ENCODE measurements at regions not wholly inside any gene's neighbourhood (a gene's known extent, or its start where the extent isn't known, plus 50 kb on each side); places are given as distances from the start of the nearest gene placed in this dataset.
"Not testable (repeated sequence)": the region's sequence is repeated elsewhere in the genome, so short reads cannot be mapped to it uniquely, and the experiment has no call there.

DNA sequence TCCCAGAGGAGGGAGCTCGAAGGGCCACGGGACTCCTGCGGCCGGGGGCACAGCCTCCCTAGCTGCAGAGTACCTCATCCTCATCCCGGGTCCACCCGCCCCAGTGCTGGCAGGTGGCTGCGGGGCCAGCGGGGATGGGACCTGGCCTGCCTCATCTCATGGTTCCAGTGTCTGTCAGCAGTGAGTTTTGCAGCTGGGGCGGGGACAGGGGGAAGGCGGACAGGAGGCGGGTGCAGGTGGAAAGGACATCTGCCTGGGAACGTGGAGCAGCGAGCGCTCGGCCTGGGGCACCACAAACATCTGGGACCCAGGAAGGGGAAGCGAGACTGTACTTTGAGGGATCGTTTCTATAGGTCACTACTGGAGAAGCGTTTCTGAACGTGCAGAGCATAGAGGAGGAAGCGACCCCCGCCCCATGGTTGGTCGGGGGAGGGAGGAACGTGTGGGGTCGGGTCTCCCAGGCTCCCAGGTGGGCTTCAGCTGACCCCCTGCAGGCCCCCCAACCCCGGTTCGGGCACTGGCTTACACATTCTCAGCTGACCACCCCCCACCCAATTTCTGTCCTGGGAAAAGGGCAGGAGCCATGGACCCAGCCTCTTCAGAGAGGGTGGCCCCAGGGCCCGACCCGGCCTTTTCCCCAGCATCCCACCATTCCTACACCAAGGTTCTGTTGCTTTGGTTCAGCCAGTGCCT lies 56.5 kb upstream of the NOTCH1 start:
- Histone ChIP-seq H3K4me1 (ENCODE audit: insufficient read depth, low read length) (peaks cover 34% of the 10 kb centered on the region), H2AFZ (ENCODE audit: low read depth, low read length) (no peak overlapping the region), H3K9me3 (ENCODE audit: low read length) (no peaks in the 10 kb centered on the region), H3K27me3 (ENCODE audit: insufficient read depth, low read length) (no peaks in the 10 kb centered on the region), H3K36me3 (ENCODE audit: insufficient read depth, low read length) (no peaks in the 10 kb centered on the region), H3K4me3 (ENCODE audit: low read length) (no peak overlapping the region)

DNA sequence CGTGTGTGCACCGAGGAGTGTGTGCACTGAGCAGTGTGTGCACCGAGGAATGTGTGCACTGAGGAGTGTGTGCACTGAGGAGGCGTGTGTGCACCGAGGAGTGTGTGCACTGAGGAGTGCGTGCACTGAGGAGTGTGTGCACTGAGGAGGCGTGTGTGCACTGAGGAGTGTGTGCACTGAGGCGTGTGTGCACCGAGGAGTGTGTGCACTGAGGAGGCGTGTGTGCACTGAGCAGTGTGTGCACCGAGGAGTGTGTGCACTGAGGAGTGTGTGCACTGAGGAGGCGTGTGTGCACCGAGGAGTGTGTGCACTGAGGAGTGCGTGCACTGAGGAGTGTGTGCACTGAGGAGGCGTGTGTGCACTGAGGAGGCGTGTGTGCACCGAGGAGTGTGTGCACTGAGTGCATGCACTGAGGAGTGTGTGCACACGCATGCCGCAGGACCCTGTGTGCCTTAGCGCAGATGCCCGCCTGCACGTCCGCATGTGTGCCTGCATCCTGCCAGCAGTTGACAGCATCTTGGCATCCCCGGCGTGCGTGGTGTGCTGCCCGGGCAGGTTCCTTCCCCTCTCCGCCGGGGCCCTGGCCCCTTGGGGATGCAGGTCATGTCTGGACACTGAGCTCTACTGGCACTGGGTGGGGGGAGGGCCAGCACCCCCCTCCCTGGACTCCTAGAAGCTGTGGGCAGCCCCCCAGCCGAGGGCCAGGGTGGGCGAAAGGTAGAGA lies 55.6 kb upstream of the NOTCH1 start:
- H3K4me1 ChIP-seq (ENCODE audit: insufficient read depth, low read length), result peaks cover 40% of the 10 kb centered on the region
- not testable (repeated sequence) for H3K9me3 ChIP-seq (ENCODE audit: low read length); H3K27me3 ChIP-seq (ENCODE audit: insufficient read depth, low read length); H2AFZ ChIP-seq (ENCODE audit: low read depth, low read length); H3K36me3 ChIP-seq (ENCODE audit: insufficient read depth, low read length); H3K4me3 ChIP-seq (ENCODE audit: low read length)

DNA sequence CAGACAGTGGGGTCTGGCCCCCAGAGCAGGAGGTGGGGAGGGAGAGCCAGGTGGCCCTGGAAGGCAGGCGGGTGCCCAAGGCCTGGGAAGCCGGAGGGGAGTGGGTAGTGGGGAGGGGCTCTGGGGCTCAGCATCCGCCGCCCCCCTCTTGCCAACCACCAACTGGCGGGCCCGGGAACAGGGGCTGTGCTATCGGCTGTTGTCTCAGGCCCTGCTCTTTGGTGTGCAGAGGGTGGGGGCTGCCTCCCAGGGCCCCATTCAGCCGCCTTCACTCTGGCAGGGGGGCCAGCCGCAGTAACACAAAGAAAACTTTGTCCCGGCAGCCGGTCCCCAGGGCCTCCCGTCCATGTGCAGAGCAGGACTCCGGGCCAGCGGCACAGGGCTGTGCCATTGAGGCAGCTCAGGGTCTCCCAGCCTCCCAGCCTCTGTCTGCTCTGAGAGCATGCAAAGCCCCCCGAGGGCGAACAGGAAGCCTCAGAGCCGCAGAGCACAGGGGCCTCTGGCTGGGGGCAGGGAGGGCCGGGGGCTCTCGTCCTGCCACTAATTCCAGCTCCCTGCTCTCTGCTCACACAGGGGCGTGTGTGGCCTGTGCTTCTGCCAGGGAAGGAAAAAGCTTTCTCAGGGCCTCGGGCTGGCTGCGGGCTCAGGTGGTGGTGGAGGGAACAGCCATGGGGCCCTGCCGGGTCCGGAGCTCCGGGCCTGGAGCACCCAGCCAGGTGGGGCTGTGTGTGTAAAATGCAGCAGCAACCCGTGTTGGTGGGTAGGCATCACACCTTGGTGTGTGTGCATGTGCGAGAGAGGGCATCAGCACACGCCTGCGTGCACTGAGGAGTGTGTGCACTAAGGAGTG lies 54.2 kb upstream of the NOTCH1 start:
- Histone ChIP-seq H3K4me1 (ENCODE audit: insufficient read depth, low read length) (peaks cover 51% of the 10 kb centered on the region), H3K4me3 (ENCODE audit: low read length) (no peak overlapping the region), H3K36me3 (ENCODE audit: insufficient read depth, low read length) (no peaks in the 10 kb centered on the region), H3K9me3 (ENCODE audit: low read length) (no peaks in the 10 kb centered on the region), H2AFZ (ENCODE audit: low read depth, low read length) (no peak overlapping the region), H3K27me3 (ENCODE audit: insufficient read depth, low read length) (no peaks in the 10 kb centered on the region)

DNA sequence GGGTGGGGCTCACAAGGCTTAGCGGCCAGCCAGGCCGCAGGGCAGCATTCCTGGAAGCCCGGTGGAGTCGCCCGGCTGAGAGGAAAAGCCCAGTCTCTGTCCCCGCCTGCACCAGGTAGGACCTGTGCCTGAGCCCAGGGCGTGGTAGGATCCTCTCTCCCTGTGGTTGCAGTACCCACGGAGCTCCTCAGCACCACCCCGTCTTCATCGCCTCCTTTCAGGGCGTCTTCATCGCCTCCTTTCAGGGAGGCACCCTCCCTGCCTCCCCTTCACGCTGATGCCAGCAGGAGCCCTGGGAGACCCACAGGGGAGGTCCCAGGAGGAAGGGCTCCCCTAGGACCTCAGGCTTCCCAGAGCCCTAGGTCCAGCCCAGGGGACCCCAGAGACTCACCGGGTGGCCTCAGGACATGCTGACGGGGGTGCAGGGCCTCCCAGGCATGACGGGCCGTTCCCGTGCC lies 53.3 kb upstream of the NOTCH1 start:
- Histone ChIP-seq H3K4me1 (ENCODE audit: insufficient read depth, low read length) (peaks cover 51% of the 10 kb centered on the region), H3K9me3 (ENCODE audit: low read length) (peaks cover 2% of the 10 kb centered on the region), H3K36me3 (ENCODE audit: insufficient read depth, low read length) (no peaks in the 10 kb centered on the region), H2AFZ (ENCODE audit: low read depth, low read length) (no peak overlapping the region), H3K27me3 (ENCODE audit: insufficient read depth, low read length) (no peaks in the 10 kb centered on the region), H3K4me3 (ENCODE audit: low read length) (no peak overlapping the region)

DNA sequence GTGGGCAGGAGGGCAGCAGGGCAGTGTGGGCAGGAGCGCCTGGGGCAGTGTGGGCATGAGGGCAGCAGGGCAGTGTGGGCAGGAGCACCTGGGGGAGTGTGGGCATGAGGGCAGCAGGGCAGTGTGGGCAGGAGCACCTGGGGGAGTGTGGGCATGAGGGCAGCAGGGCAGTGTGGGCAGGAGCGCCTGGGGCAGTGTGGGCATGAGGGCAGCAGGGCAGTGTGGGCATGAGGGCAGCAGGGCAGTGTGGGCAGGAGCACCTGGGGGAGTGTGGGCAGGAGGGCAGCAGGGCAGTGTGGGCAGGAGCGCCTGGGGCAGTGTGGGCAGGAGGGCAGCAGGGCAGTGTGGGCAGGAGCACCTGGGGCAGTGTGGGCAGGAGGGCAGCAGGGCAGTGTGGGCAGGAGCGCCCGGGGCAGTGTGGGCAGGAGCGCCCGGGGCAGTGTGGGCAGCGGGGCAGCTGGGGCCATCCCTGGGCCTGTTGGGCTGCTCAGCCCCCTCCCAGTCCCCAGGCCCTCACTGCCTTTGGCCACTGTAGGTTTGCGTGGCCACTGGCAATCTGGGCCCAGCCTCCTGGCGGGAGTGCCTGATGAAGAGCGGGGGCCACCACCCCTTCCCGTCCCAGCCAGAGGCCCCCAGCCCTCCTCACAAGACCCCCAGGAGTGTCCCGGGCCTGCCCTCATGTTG lies 52.7 kb upstream of the NOTCH1 start:
- not testable (repeated sequence) for H3K27me3 ChIP-seq (ENCODE audit: insufficient read depth, low read length); H3K9me3 ChIP-seq (ENCODE audit: low read length); H2AFZ ChIP-seq (ENCODE audit: low read depth, low read length); H3K36me3 ChIP-seq (ENCODE audit: insufficient read depth, low read length); H3K4me3 ChIP-seq (ENCODE audit: low read length)
- H3K4me1 ChIP-seq (ENCODE audit: insufficient read depth, low read length), result peaks cover 51% of the 10 kb centered on the region

DNA sequence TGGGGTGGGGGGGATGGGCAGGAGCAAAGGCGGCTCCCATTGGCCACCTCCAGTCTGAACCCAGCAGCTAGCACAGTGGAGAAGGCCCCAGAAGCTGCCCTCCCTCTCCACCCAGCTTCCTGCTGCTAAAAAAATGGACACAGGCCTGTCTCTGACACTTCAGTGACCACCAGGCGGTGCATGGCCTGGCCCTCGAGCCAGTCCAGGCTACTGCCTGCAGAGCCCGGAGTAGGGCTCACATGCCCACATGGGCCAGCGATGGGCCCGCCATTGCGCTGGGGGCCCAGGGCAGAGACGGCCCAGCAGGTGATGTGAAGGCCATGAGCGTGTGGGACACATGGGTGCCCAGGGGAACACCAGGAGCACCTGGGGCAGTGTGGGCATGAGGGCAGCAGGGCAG lies 52.1 kb upstream of the NOTCH1 start:
- Histone ChIP-seq H3K27me3 (ENCODE audit: insufficient read depth, low read length) (no peaks in the 10 kb centered on the region), H3K4me3 (ENCODE audit: low read length) (no peak overlapping the region), H3K4me1 (ENCODE audit: insufficient read depth, low read length) (peaks cover 50% of the 10 kb centered on the region), H3K9me3 (ENCODE audit: low read length) (peaks cover 2% of the 10 kb centered on the region), H3K36me3 (ENCODE audit: insufficient read depth, low read length) (no peaks in the 10 kb centered on the region), H2AFZ (ENCODE audit: low read depth, low read length) (no peak overlapping the region)

DNA sequence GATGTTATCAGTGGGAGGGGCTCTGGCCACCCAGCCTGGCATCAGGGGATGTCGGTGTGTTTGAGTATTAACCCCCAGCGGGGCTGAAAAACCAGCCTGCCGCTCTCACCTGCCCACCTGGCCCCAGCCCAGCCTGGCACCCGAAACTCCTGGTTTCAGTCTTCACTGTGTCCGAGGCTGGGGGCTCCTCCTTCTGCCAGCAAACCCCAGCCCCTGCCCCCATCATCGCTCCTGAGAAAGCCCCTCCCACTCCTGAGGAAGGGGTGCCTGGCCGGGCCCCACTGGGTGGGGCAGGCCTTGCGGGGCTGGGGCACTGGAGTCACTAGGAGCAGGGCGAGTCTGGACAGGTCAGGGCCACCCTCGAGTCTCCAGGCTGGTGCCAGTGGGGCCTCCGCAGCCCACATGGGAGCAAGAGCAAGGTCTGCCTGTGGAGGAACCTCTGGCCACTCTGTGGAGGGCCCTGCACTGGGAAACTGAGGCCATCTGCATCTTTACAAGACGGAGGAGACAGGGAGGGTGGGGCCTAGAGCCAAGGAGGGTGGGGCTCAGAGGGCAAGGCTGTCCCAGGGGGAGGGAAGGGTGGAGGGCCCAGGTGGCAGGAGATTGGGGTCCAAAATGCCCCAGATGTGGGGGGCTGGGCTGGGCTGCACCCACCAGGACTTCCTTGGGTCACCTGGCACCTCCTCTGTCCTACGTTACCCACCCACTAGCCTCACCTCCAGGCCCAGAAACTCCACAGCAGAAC lies 51.5 kb upstream of the NOTCH1 start:
- Histone ChIP-seq H3K9me3 (ENCODE audit: low read length) (peaks cover 5% of the 10 kb centered on the region), H3K4me3 (ENCODE audit: low read length) (no peak overlapping the region), H2AFZ (ENCODE audit: low read depth, low read length) (no peak overlapping the region), H3K27me3 (ENCODE audit: insufficient read depth, low read length) (no peaks in the 10 kb centered on the region), H3K4me1 (ENCODE audit: insufficient read depth, low read length) (peaks cover 44% of the 10 kb centered on the region), H3K36me3 (ENCODE audit: insufficient read depth, low read length) (no peaks in the 10 kb centered on the region)

DNA sequence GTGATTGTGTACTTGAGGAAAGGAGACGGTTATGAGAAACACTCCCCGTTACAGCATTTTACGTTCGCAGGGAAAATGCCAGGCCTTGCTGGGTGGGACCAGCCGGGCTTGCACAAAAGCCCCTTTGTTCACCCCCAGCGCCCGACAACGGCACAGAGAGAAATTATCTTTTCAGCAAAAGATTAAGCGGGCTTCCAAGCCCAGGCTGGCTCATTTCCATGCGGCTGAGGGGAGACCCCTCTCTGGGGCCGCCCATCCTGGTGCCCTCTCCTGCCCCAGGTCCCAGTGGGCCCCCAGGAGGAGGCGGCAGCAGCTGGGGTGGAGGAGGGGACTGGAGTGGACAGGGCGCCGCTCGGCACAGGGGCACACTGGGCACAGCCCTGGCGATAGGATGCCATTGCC lies 50.8 kb upstream of the NOTCH1 start:
- Histone ChIP-seq H3K27me3 (ENCODE audit: insufficient read depth, low read length) (no peaks in the 10 kb centered on the region), H3K4me3 (ENCODE audit: low read length) (no peak overlapping the region), H3K36me3 (ENCODE audit: insufficient read depth, low read length) (no peaks in the 10 kb centered on the region), H3K9me3 (ENCODE audit: low read length) (peaks cover 7% of the 10 kb centered on the region), H3K4me1 (ENCODE audit: insufficient read depth, low read length) (peaks cover 41% of the 10 kb centered on the region), H2AFZ (ENCODE audit: low read depth, low read length) (no peak overlapping the region)

DNA sequence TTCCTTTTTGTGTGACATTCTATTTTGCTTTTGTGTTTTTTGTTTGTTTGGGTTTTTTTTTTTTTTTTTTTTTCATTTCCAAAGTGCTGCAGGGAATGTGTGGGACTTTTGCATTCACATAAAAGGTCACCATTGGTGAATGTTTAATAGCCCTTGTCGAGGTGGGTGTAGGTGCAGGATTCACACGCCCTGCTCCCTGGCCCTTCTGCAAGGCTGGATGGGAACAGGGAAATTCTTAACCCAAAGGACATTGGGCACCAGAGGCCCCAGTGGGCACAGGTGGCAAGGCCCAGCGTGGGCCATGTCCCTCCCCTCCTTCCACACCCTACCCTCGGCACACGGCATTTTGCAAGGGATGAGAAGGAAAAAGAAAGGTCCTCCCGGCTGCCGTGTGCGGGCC lies 50.4 kb upstream of the NOTCH1 start:
- Histone ChIP-seq H3K4me3 (ENCODE audit: low read length) (no peak overlapping the region), H3K36me3 (ENCODE audit: insufficient read depth, low read length) (no peaks in the 10 kb centered on the region), H2AFZ (ENCODE audit: low read depth, low read length) (no peak overlapping the region), H3K4me1 (ENCODE audit: insufficient read depth, low read length) (peaks cover 41% of the 10 kb centered on the region), H3K9me3 (ENCODE audit: low read length) (peaks cover 11% of the 10 kb centered on the region), H3K27me3 (ENCODE audit: insufficient read depth, low read length) (no peaks in the 10 kb centered on the region)

GRCh38 chr9:136595245-136596153 lies 49.7 kb upstream of the NOTCH1 start:
- peaks cover 12% of the 10 kb centered on the region for H3K9me3 ChIP-seq (ENCODE audit: low read length)
- H3K4me3 ChIP-seq (ENCODE audit: low read length), result no peak overlapping the region
- peaks cover 40% of the 10 kb centered on the region for H3K4me1 ChIP-seq (ENCODE audit: insufficient read depth, low read length)
- H3K36me3 ChIP-seq (ENCODE audit: insufficient read depth, low read length), result no peaks in the 10 kb centered on the region
- H2AFZ ChIP-seq (ENCODE audit: low read depth, low read length), result no peak overlapping the region
- H3K27me3 ChIP-seq (ENCODE audit: insufficient read depth, low read length), result no peaks in the 10 kb centered on the region

All from neuron (in vitro differentiated cells).